ENCODE measurements at regions not wholly inside any gene's neighbourhood (a gene's known extent, or its start where the extent isn't known, plus 50 kb on each side); places are given as distances from the start of the nearest gene placed in this dataset.

GRCh38 chr20:58075586-58076345 lies 152.7 kb downstream of the ANKRD60 start:
- Mint-ChIP-seq H3K27me3 (peaks cover 17 to 28% of the 10 kb centered on the region in 2 donors), H3K36me3 (no peaks in the 10 kb centered on the region), H3K4me3 (no peak overlapping the region), H3K9me3 (no peaks in the 10 kb centered on the region), H3K4me1 (peaks cover 0 to 11% (median 5%) of the 10 kb centered on the region in 4 donors), H3K27ac (no peak overlapping the region)
- POLR2A ChIA-PET (ENCODE audit: partially characterized antibody): no interaction called here
- intact Hi-C loops (cut with micrococcal nuclease): no loop called here
- H3K36me3 ChIP-seq (ENCODE audit: insufficient read depth, low read length): no peaks in the 10 kb centered on the region
- no peak overlapping the region for H3K4me3 ChIP-seq (ENCODE audit: low read length in 2 of 2)
- no peaks in the 10 kb centered on the region for H3K27me3 ChIP-seq (ENCODE audit: insufficient read depth, low read length)
- no peak overlapping the region for H3K27ac ChIP-seq (ENCODE audit: low read depth, low read length)
- peaks cover 5% of the 10 kb centered on the region for H3K4me1 ChIP-seq (ENCODE audit: insufficient read depth, low read length)
- DNase-seq: no peak
- CTCF ChIA-PET (ENCODE audit: partially characterized antibody): interaction anchor here (1.2 kb wide), 1 partner anchor 9 kb away, joined by 3 read pairs; no protein-coding TSS in a partner anchor
- no peaks in the 10 kb centered on the region for H3K9me3 ChIP-seq (ENCODE audit: control insufficient read depth in 1 of 2, low read length in 2 of 2)

DNA sequence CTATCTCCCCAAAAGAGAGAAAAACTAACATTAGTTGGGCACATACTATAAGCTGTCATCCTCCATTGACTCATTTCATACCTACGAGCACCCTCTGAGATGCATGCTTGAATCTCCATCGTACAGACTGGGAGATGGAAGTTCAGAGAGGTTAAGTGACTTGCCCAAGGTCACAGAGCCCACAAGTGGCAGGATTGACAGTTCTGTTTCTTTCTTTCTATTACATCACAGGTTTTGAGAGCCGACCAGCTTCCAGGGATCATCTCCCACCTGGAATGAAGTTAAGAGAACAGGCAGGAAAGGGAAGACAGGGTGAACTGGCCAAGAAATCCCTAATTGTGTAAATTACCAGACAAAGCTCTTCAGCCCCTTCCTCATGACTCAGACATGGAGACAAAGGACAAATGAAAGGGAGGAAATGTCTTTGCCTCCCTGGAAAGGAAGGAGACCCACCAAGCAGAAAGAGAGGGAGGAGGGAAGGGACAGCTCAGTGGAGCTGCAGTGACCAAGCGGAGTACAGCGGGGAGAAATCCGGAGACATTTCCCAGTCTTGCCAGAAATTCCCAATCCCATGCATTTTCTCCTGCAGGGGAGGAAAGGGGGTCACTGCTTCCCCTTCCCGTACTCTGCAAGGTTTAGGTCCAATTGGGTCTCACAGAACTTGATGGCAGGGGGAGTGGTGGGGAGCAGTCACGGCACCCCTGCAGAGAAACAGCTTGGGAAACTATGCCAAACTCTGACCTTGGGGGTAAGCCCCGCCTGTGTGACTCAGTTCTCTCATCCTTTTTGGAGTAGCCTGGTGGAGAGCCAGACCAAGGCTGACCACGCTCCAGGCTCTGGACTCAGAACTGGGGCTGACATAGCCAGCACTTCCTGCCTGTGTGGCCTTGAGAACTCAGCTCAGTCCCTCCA lies 154.3 kb downstream of the ANKRD60 start:
- H3K27ac Mint-ChIP-seq: no peak overlapping the region
- no peak overlapping the region for H3K4me3 Mint-ChIP-seq
- no peaks in the 10 kb centered on the region for H3K9me3 Mint-ChIP-seq
- H3K27me3 Mint-ChIP-seq: peaks cover 18 to 27% of the 10 kb centered on the region in 2 donors
- intact Hi-C loops (cut with micrococcal nuclease): no loop called here
- peaks cover 5% of the 10 kb centered on the region for H3K4me1 ChIP-seq (ENCODE audit: insufficient read depth, low read length)
- H3K36me3 Mint-ChIP-seq: no peaks in the 10 kb centered on the region
- ChIA-PET CTCF (ENCODE audit: partially characterized antibody) (interaction anchor here (1.2 kb wide), 1 partner anchor 8 kb away, joined by 3 read pairs; no protein-coding TSS in a partner anchor), POLR2A (ENCODE audit: partially characterized antibody) (no interaction called here)
- H3K9me3 ChIP-seq (ENCODE audit: control insufficient read depth in 1 of 2, low read length in 2 of 2): no peaks in the 10 kb centered on the region
- no peak overlapping the region for H3K27ac ChIP-seq (ENCODE audit: low read depth, low read length)
- no peak for DNase-seq
- no peaks in the 10 kb centered on the region for H3K27me3 ChIP-seq (ENCODE audit: insufficient read depth, low read length)
- H3K4me3 ChIP-seq (ENCODE audit: low read length in 2 of 2): no peak overlapping the region
- H3K4me1 Mint-ChIP-seq: peaks cover 0 to 11% (median 5%) of the 10 kb centered on the region in 4 donors
- H3K36me3 ChIP-seq (ENCODE audit: insufficient read depth, low read length): no peaks in the 10 kb centered on the region

- H3K4me1 Mint-ChIP-seq: peaks cover 0 to 11% (median 5%) of the 10 kb centered on the region in 4 donors
- H3K36me3 Mint-ChIP-seq: no peaks in the 10 kb centered on the region
- DNase-seq: no peak
- Histone ChIP-seq H3K27me3 (ENCODE audit: insufficient read depth, low read length) (no peaks in the 10 kb centered on the region), H3K9me3 (ENCODE audit: control insufficient read depth in 1 of 2, low read length in 2 of 2) (no peaks in the 10 kb centered on the region), H3K27ac (ENCODE audit: low read depth, low read length) (no peak overlapping the region), H3K36me3 (ENCODE audit: insufficient read depth, low read length) (no peaks in the 10 kb centered on the region), H3K4me3 (ENCODE audit: low read length in 2 of 2) (no peak overlapping the region), H3K4me1 (ENCODE audit: insufficient read depth, low read length) (peaks cover 5% of the 10 kb centered on the region)
- no peaks in the 10 kb centered on the region for H3K9me3 Mint-ChIP-seq
- intact Hi-C loops (cut with micrococcal nuclease): no loop called here
- H3K27ac Mint-ChIP-seq: no peak overlapping the region
- ChIA-PET CTCF (ENCODE audit: partially characterized antibody) (no interaction called here), POLR2A (ENCODE audit: partially characterized antibody) (no interaction called here)
- H3K4me3 Mint-ChIP-seq: no peak overlapping the region
- H3K27me3 Mint-ChIP-seq: peaks cover 18 to 27% of the 10 kb centered on the region in 2 donors
Observed at GRCh38 chr20:58072695-58073671, 155.5 kb downstream of the ANKRD60 start.

DNA sequence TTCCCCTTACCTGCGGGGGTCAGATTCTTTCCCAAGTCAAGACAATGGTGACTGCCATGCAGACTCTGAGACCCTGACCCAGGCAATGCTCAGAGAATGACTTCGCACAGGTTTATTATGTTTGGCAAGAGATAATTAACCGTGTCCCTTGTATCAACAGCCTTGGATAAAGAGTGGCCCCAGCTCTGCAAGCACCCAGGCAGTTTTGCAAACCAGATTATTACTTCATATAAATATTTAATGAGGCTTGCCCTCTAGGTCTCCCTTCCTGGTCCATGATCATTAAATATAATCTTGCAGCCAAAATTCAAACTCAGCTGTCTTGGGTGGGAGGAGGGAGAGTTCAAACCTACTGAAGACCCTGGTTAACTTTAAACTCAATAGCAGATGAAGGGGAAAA lies 156.5 kb downstream of the ANKRD60 start:
- Histone ChIP-seq H3K9me3 (ENCODE audit: control insufficient read depth in 1 of 2, low read length in 2 of 2) (no peaks in the 10 kb centered on the region), H3K27me3 (ENCODE audit: insufficient read depth, low read length) (no peaks in the 10 kb centered on the region), H3K4me1 (ENCODE audit: insufficient read depth, low read length) (peaks cover 5% of the 10 kb centered on the region), H3K4me3 (ENCODE audit: low read length in 2 of 2) (no peak overlapping the region), H3K27ac (ENCODE audit: low read depth, low read length) (no peak overlapping the region), H3K36me3 (ENCODE audit: insufficient read depth, low read length) (no peaks in the 10 kb centered on the region)
- ChIA-PET CTCF (ENCODE audit: partially characterized antibody) (no interaction called here), POLR2A (ENCODE audit: partially characterized antibody) (no interaction called here)
- no peak overlapping the region for H3K27ac Mint-ChIP-seq
- H3K27me3 Mint-ChIP-seq: peaks cover 14 to 25% of the 10 kb centered on the region in 2 donors
- H3K36me3 Mint-ChIP-seq: no peaks in the 10 kb centered on the region
- no peak for DNase-seq
- H3K4me1 Mint-ChIP-seq: peaks cover 0 to 11% (median 5%) of the 10 kb centered on the region in 4 donors
- no peak overlapping the region for H3K4me3 Mint-ChIP-seq
- intact Hi-C loops (cut with micrococcal nuclease): no loop called here
- H3K9me3 Mint-ChIP-seq: no peaks in the 10 kb centered on the region

GRCh38 chr20:58071298-58071697 lies 157.2 kb downstream of the ANKRD60 start:
- H3K4me1 ChIP-seq (ENCODE audit: insufficient read depth, low read length): peaks cover 5% of the 10 kb centered on the region
- H3K36me3 ChIP-seq (ENCODE audit: insufficient read depth, low read length): no peaks in the 10 kb centered on the region
- no peak overlapping the region for H3K27ac ChIP-seq (ENCODE audit: low read depth, low read length)
- CTCF ChIA-PET (ENCODE audit: partially characterized antibody): no interaction called here
- intact Hi-C loops (cut with micrococcal nuclease): no loop called here
- peaks cover 0 to 11% (median 5%) of the 10 kb centered on the region in 4 donors for H3K4me1 Mint-ChIP-seq
- no peak for DNase-seq
- H3K36me3 Mint-ChIP-seq: no peaks in the 10 kb centered on the region
- no peak overlapping the region for H3K4me3 ChIP-seq (ENCODE audit: low read length in 2 of 2)
- H3K4me3 Mint-ChIP-seq: no peak overlapping the region
- H3K9me3 Mint-ChIP-seq: no peaks in the 10 kb centered on the region
- POLR2A ChIA-PET (ENCODE audit: partially characterized antibody): no interaction called here
- no peaks in the 10 kb centered on the region for H3K9me3 ChIP-seq (ENCODE audit: control insufficient read depth in 1 of 2, low read length in 2 of 2)
- H3K27me3 Mint-ChIP-seq: peaks cover 14 to 26% of the 10 kb centered on the region in 2 donors
- no peaks in the 10 kb centered on the region for H3K27me3 ChIP-seq (ENCODE audit: insufficient read depth, low read length)
- H3K27ac Mint-ChIP-seq: no peak overlapping the region

- H3K9me3 ChIP-seq (ENCODE audit: control insufficient read depth in 1 of 2, low read length in 2 of 2): no peaks in the 10 kb centered on the region
- no peak overlapping the region for H3K27ac Mint-ChIP-seq
- ChIA-PET CTCF (ENCODE audit: partially characterized antibody) (interaction anchor here (0.5 kb wide), 1 partner anchor 1502 kb away, joined by 3 read pairs; no protein-coding TSS in a partner anchor), POLR2A (ENCODE audit: partially characterized antibody) (no interaction called here)
- H3K27me3 ChIP-seq (ENCODE audit: insufficient read depth, low read length): no peaks in the 10 kb centered on the region
- H3K9me3 Mint-ChIP-seq: no peaks in the 10 kb centered on the region
- no peak overlapping the region for H3K4me3 Mint-ChIP-seq
- peaks cover 5% of the 10 kb centered on the region for H3K4me1 ChIP-seq (ENCODE audit: insufficient read depth, low read length)
- no peaks in the 10 kb centered on the region for H3K36me3 Mint-ChIP-seq
- H3K27ac ChIP-seq (ENCODE audit: low read depth, low read length): no peak overlapping the region
- intact Hi-C loops (cut with micrococcal nuclease): no loop called here
- H3K27me3 Mint-ChIP-seq: peaks cover 11 to 24% of the 10 kb centered on the region in 2 donors
- H3K4me3 ChIP-seq (ENCODE audit: low read length in 2 of 2): no peak overlapping the region
- no peaks in the 10 kb centered on the region for H3K36me3 ChIP-seq (ENCODE audit: insufficient read depth, low read length)
- H3K4me1 Mint-ChIP-seq: peaks cover 0 to 11% (median 4%) of the 10 kb centered on the region in 4 donors
- DNase-seq: no peak
Observed at GRCh38 chr20:58070664-58071196, 157.7 kb downstream of the ANKRD60 start.
